ENCODE measurements at regions not wholly inside any gene's neighbourhood (a gene's known extent, or its start where the extent isn't known, plus 50 kb on each side); places are given as distances from the start of the nearest gene placed in this dataset.

GRCh38 chr17:34733333-34733732, 154.0 kb downstream of the TMEM132E start:
- TF ChIP-seq, protein P1, sequence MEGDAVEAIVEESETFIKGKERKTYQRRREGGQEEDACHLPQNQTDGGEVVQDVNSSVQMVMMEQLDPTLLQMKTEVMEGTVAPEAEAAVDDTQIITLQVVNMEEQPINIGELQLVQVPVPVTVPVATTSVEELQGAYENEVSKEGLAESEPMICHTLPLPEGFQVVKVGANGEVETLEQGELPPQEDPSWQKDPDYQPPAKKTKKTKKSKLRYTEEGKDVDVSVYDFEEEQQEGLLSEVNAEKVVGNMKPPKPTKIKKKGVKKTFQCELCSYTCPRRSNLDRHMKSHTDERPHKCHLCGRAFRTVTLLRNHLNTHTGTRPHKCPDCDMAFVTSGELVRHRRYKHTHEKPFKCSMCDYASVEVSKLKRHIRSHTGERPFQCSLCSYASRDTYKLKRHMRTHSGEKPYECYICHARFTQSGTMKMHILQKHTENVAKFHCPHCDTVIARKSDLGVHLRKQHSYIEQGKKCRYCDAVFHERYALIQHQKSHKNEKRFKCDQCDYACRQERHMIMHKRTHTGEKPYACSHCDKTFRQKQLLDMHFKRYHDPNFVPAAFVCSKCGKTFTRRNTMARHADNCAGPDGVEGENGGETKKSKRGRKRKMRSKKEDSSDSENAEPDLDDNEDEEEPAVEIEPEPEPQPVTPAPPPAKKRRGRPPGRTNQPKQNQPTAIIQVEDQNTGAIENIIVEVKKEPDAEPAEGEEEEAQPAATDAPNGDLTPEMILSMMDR (IDR thresholded peaks at IDR 0.05): no peak
- TF ChIP-seq POLR2A (IDR thresholded peaks at IDR 0.05): no peak

Measured in right lobe of liver (tissue), 4 donors.